Central memory CD8-positive, alpha-beta T cell (primary cell): ENCODE measurements at regions not wholly inside any gene's neighbourhood (a gene's known extent, or its start where the extent isn't known, plus 50 kb on each side); places are given as distances from the start of the nearest gene placed in this dataset.

Source experiments
- ATAC-seq: fragments of 150-1000 bp; cut with Tn5 transposase; replicated peaks from 2 replicates; pipeline ENCODE4 v1.10.0; 2022; ENCODE audit warnings: mild to moderate bottlenecking, moderate FRiP score, moderate number of reproducible peaks; ENCODE audit not compliant: poor library complexity, severe bottlenecking; ENCODE audit errors: extremely low read depth
- DNase-seq, 2 donors: peaks; one replicate each; pipeline ENCODE4 v3.0.0; 2021; ENCODE audit warnings: low spot score in 2 of 2
- H3K27ac Mint-ChIP-seq: one replicate; pipeline ENCODE4 v1.8.0; 2022; ENCODE audit warnings: low read depth, mild to moderate bottlenecking, moderate library complexity, mixed read lengths
- H3K27me3 Mint-ChIP-seq: one replicate; pipeline ENCODE4 v1.8.0; 2022; ENCODE audit warnings: mixed read lengths
- H3K36me3 Mint-ChIP-seq: one replicate; pipeline ENCODE4 v1.8.0; 2022; ENCODE audit warnings: mild to moderate bottlenecking, moderate library complexity, mixed read lengths; ENCODE audit not compliant: insufficient read depth
- H3K4me1 Mint-ChIP-seq: one replicate; pipeline ENCODE4 v1.8.0; 2022; ENCODE audit warnings: mixed read lengths
- H3K4me3 Mint-ChIP-seq: one replicate; pipeline ENCODE4 v1.8.0; 2022; ENCODE audit warnings: mild to moderate bottlenecking, moderate library complexity, mixed read lengths
- H3K9me3 Mint-ChIP-seq: one replicate; pipeline ENCODE4 v1.8.0; 2022; ENCODE audit warnings: mixed read lengths

DNA sequence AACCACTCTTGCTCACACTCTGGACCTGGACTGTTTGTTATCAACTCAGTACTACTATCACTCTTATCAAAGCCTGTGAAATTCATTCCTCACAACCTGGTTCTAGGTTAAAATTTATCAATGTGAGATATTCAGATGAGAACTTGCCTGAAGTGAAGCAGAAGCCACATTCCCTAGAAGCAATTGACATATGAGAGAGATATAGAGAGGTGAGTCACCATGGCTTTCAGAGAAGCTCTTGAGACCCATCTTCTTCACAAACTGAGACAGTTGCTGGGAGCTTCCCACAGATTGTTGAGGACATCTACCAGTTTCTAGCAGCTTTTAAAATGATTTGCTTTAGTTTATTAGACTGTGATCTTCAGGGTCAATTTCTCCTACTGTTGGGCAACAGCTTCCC is 316.9 kb upstream of the TET2 start:
- no peak for DNase-seq
- no peak for ATAC-seq
- no peak overlapping the region for H3K4me3 Mint-ChIP-seq
- no peak overlapping the region for H3K27ac Mint-ChIP-seq
- peaks cover 6% of the 10 kb centered on the region for H3K9me3 Mint-ChIP-seq
- no peaks in the 10 kb centered on the region for H3K4me1 Mint-ChIP-seq
- no peaks in the 10 kb centered on the region for H3K27me3 Mint-ChIP-seq
- H3K36me3 Mint-ChIP-seq, result no peaks in the 10 kb centered on the region

DNA sequence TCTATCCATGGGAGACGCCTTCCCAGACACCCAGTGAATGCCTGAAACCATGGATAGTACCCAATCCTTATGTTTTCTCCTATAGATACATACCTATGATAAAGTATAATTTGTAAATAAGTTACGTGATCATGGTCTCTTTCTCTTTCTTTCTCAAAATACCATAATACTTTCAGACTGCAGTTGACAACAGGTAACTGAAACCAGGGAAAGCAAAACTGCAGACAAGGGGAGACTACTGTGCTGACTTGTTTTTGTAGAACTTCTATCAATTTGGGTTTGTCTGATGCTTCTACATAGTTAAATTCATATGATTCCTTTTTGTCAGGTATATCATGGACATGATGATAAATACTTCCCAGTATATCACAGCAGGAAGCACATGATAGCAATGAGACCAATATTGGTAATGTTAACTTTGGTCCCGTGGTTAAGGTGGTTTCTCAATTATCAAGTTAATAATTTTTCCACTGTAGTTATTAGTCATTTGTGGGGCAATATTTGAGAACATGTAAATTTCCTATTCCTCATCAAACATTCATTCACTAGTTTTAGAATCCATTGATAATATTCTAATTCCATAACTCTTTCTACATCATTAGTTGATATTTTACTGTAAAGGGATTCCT is 298.0 kb upstream of the TET2 start:
- ATAC-seq (no peak), DNase-seq (no peak)
- H3K9me3 Mint-ChIP-seq, result no peaks in the 10 kb centered on the region
- no peak overlapping the region for H3K27ac Mint-ChIP-seq
- no peaks in the 10 kb centered on the region for H3K36me3 Mint-ChIP-seq
- H3K4me3 Mint-ChIP-seq, result no peak overlapping the region
- no peaks in the 10 kb centered on the region for H3K27me3 Mint-ChIP-seq
- H3K4me1 Mint-ChIP-seq, result no peaks in the 10 kb centered on the region

DNA sequence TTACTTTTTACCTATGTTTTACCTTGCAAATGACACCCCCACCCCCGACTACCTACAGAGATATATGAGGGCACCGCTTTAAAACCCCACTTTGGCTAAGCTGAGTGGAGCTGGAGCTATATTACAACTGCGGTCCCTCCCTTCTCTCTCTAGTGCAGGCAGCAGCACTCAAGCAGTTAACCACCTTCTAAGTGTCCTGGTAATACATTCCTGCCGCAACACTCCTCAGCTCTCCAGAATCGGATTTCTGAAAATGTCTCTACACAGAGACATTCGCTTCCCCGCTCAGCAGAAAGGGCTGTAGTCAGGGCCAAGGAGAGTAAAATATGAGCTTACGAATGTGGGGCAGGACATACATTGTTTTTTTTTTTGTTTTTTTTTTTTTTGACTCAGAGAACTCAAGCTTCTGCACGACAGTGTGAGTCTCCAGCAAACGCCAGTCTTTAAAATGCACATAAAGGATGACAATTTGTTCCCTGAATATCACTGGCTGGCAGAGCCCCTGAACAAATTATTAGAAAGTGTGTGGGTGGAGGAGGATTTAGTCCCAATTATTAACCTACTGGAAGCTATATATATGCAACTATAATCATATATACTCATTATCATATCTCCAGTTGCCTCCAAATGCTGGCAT is 287.0 kb upstream of the TET2 start:
- Mint-ChIP-seq H3K27ac (no peak overlapping the region), H3K9me3 (no peaks in the 10 kb centered on the region), H3K4me3 (no peak overlapping the region), H3K36me3 (no peaks in the 10 kb centered on the region), H3K27me3 (no peaks in the 10 kb centered on the region), H3K4me1 (no peaks in the 10 kb centered on the region)
- ATAC-seq (no peak), DNase-seq (no peak)

DNA sequence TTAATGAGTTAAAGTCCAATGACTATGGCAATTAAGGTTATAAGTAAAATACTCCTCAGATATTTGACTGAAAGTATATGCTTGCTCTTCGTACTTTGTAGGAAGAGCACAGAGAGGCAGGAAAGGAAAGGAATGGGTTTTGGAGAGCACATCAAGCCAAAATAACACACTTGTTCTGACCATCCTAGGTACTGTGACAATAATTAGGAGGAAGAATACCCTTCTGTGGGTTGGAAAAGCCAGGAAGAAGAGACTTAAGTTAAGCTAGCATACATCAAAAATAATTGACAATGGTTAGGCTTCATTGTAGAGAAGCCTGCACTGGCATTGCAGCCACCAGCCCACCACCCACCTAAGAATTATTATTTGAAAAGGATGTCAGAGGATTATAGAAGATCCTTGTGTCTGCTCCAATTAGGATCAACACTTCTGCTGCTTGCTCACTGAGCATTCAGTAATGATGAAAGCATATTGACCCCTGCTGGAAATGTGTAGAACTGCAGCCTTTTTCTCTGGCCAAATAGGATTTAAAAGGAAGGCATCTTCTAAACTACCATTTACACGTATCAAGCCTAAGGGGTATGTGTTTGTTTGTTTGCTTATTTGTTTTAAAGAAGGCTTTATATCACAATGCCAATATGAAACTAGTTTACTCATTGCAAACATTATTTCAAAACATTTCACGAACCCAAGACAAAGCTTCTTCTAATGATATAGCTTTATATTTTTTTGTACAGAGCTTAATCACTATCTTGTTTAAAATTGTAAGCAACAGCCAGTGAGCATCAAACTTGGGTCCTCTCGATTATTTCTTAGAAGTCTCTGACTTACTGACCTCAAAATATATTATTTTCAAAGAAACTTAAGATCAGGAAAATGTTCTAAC is 286.2 kb upstream of the TET2 start:
- H3K27ac Mint-ChIP-seq, result no peak overlapping the region
- H3K9me3 Mint-ChIP-seq, result no peaks in the 10 kb centered on the region
- no peaks in the 10 kb centered on the region for H3K27me3 Mint-ChIP-seq
- no peak overlapping the region for H3K4me3 Mint-ChIP-seq
- no peaks in the 10 kb centered on the region for H3K4me1 Mint-ChIP-seq
- no peaks in the 10 kb centered on the region for H3K36me3 Mint-ChIP-seq
- ATAC-seq, result no peak
- DNase-seq, result peak in 1 of 2 donors; percentile 17

DNA sequence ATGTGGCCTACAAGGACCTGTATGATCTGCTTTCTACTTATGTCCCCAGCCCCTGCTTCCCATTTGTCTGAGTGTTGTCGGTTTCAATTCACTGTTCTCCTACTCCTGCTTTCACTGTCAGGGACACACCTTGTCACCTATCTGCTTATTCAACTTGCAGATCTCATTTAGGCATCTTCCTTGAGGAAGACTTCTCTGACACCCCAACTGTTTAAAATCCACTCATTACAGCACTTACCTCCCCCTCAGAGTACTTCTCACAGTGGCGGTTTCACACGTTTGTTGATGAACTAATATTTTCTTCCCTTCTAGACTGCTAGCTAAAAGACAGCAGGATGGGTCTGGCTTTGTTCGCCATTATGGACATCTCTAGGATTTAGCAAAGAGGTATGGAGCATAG is 279.9 kb upstream of the TET2 start:
- no peaks in the 10 kb centered on the region for H3K4me1 Mint-ChIP-seq
- no peaks in the 10 kb centered on the region for H3K9me3 Mint-ChIP-seq
- no peak for ATAC-seq
- no peaks in the 10 kb centered on the region for H3K36me3 Mint-ChIP-seq
- no peak for DNase-seq
- no peak overlapping the region for H3K4me3 Mint-ChIP-seq
- no peaks in the 10 kb centered on the region for H3K27me3 Mint-ChIP-seq
- no peak overlapping the region for H3K27ac Mint-ChIP-seq

DNA sequence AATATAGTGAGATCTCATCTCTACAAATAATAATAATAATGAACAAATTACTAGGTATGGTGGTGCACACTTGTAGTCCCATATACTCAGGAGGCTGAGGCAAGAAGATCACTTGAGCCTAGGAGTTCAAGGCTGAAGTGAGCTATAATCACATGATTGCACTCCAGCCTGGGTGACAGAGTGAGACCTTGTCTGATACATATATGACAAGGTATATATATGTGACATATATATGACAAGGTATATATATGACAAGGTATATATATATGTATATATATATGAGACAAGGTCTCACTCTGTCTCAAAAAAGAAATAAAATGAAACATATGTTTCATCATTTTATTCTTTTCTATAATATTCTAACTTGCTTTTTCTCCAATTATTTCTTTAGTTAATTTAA is 278.1 kb upstream of the TET2 start:
- H3K4me1 Mint-ChIP-seq, result no peaks in the 10 kb centered on the region

DNA sequence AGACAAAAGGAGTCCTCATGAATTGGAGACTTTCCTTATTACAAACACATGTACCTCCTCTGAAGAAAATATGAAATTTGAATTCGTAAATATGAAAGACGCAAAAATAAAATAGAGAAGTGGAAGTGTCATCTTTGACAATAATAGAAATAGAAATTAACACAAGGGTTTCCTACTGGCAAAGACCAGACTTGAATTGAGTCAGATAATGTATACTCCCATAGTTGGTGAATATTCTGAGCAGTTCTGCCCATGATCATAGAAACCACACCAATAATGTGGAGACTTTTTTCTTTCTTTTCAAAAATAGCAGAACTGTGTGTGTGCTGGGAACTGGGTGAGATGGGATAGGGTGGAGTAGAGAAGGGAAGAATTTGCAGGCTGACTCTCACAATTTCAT is 277.7 kb upstream of the TET2 start:
- no peak overlapping the region for H3K4me3 Mint-ChIP-seq
- no peaks in the 10 kb centered on the region for H3K36me3 Mint-ChIP-seq
- H3K27ac Mint-ChIP-seq, result no peak overlapping the region
- ATAC-seq (no peak), DNase-seq (no peak)
- H3K9me3 Mint-ChIP-seq, result no peaks in the 10 kb centered on the region
- H3K4me1 Mint-ChIP-seq, result no peaks in the 10 kb centered on the region
- H3K27me3 Mint-ChIP-seq, result no peaks in the 10 kb centered on the region

More for the DNA sequence above, 278.1 kb upstream of the TET2 start:
- H3K36me3 Mint-ChIP-seq, result no peaks in the 10 kb centered on the region
- DNase-seq (no peak), ATAC-seq (no peak)
- H3K9me3 Mint-ChIP-seq, result no peaks in the 10 kb centered on the region
- no peaks in the 10 kb centered on the region for H3K27me3 Mint-ChIP-seq
- no peak overlapping the region for H3K27ac Mint-ChIP-seq
- H3K4me3 Mint-ChIP-seq, result no peak overlapping the region

DNA sequence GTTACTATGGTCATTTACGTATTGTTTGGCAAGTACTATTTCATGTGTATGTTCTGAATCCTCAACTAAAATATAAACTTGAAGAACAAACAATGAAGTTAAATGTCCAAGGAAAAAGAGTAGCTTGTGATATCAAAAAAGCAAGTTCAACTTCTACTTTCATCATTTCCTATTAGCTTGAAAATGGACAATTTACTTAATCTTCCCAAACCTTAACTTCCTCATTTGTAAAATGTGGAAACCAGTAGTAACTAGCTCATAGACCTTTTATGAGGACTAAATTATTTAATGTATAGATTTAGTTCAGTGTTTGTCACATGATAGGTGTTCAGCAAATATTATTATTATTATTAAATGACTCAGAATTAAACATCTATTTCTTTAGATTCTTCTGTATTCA is 276.8 kb upstream of the TET2 start:
- Mint-ChIP-seq H3K27me3 (no peaks in the 10 kb centered on the region), H3K27ac (no peak overlapping the region), H3K4me1 (no peaks in the 10 kb centered on the region), H3K36me3 (no peaks in the 10 kb centered on the region), H3K4me3 (no peak overlapping the region), H3K9me3 (no peaks in the 10 kb centered on the region)
- ATAC-seq (no peak), DNase-seq (no peak)

DNA sequence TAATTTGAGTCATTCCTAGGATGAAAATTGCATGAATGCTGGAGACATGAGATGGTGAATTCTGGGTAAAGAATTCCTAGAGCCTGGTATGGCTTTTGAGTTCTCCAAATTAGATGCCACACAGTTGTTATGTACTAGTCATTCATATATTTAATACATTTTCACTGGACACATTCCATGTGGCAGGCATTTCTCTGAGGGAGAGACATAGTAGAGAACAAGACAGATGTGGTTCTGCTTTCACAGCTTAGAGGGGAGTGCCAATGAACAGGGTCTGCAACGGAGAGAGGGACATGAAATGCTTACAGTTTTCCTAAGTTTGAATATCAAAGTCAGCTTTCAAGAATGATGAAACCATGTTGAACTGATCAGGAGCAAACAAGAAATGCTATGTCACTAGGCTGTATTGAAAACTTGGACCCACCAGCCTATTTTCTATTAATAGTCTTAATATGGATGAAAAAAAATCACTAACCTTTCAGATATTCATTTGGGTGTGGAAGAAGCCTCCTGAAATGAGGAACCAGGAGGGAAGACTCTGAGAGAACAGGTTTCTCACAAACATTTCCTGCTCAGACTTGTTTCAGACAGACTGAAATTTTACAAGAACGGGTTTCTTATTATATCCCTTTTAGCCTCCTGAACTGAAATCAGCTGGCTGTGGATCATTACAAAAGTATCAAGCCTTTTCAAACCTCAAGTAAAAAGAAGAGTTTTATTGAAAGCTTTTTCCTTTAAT is 276.0 kb upstream of the TET2 start:
- Mint-ChIP-seq H3K4me1 (no peaks in the 10 kb centered on the region), H3K9me3 (peaks cover 6% of the 10 kb centered on the region), H3K27me3 (no peaks in the 10 kb centered on the region), H3K36me3 (no peaks in the 10 kb centered on the region), H3K27ac (no peak overlapping the region), H3K4me3 (no peak overlapping the region)
- ATAC-seq, result no peak
- no peak for DNase-seq

DNA sequence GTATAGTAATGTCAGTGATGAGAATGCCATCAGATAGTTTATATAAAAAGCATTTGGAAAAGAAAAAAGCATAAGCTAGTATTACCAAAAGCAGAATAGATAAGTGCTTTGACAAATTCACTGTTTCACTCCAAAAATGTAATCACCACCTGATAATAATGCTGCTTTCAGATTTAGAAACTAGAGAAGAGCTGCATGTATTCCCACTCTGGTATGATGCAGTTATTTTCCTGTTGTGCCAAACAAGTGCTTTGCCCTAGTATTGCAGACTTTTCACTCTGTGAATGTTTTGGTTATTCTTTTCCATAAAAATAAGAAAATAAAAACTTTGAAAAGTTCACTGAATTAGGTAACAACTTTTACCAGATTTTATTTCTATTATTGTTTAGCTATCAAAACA is 267.7 kb upstream of the TET2 start:
- Mint-ChIP-seq H3K9me3 (peaks cover 6% of the 10 kb centered on the region), H3K27ac (no peak overlapping the region), H3K4me3 (no peak overlapping the region), H3K4me1 (peaks cover 4% of the 10 kb centered on the region), H3K27me3 (no peaks in the 10 kb centered on the region), H3K36me3 (no peaks in the 10 kb centered on the region)
- no peak for ATAC-seq
- DNase-seq, result no peak

DNA sequence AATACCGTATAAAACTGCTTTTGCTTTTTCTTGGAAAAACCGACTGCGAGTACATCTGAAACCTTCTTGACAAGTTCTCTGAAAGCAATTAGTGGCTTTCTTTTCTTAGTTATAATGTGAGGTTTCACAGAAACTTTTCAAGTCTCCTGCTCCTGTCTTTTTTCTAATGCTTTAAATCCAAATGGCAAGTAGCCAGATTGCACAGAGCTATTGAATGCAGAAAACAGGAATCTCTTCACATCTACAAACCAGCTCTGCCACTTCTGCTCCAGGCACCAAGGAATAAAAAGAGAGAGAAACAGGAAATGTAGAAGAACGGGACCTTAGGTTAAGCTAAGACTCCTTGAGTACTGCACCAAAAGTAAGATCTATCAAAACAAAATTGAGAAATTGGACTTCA is 267.3 kb upstream of the TET2 start:
- Mint-ChIP-seq H3K27ac (no peak overlapping the region), H3K4me3 (no peak overlapping the region), H3K9me3 (peaks cover 6% of the 10 kb centered on the region), H3K27me3 (no peaks in the 10 kb centered on the region), H3K4me1 (peaks cover 4% of the 10 kb centered on the region), H3K36me3 (no peaks in the 10 kb centered on the region)
- ATAC-seq (no peak), DNase-seq (no peak)

DNA sequence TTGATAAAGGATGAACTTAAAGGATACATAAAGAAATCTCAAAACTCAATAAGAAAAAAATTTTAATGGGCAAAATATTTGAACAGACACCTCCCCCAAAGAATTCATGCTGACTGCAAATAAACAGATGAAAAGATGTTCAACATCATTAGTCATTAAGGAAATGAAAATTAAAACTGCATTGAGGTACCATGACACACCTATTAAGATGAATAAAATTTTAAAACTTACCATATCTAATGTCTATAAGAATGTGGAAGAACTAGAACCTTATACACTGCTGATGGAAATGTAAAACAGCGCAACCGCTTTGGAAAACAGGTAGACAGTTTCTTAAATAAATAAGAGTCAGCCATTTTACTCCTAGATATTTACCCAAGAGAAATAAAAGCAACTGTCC is 266.8 kb upstream of the TET2 start:
- Mint-ChIP-seq H3K27ac (no peak overlapping the region), H3K4me3 (no peak overlapping the region), H3K27me3 (no peaks in the 10 kb centered on the region), H3K36me3 (no peaks in the 10 kb centered on the region), H3K9me3 (peaks cover 6% of the 10 kb centered on the region), H3K4me1 (peaks cover 4% of the 10 kb centered on the region)
- no peak for DNase-seq
- ATAC-seq, result no peak
